ENCODE measurements at regions not wholly inside any gene's neighbourhood (a gene's known extent, or its start where the extent isn't known, plus 50 kb on each side); places are given as distances from the start of the nearest gene placed in this dataset.

GRCh38 chr7:18330548-18330947 lies 165.0 kb upstream of the HDAC9 start:
- TF ChIP-seq CTCF (IDR thresholded peaks at IDR 0.05) (no peak), POLR2A (IDR thresholded peaks at IDR 0.05) (no peak)
